T-cell (primary cell): ENCODE measurements at regions not wholly inside any gene's neighbourhood (a gene's known extent, or its start where the extent isn't known, plus 50 kb on each side); places are given as distances from the start of the nearest gene placed in this dataset.
"Not testable (repeated sequence)": the region's sequence is repeated elsewhere in the genome, so short reads cannot be mapped to it uniquely, and the experiment has no call there.

Experiments
- ATAC-seq, 4 experiments: fragments of 200-7000 bp in 3 of 4; fragments of 150-1000 bp in 1 of 4; cut with Tn5 transposase; replicated peaks in 1 of 4; 1 replicate in 3 of 4; 2 replicates in 1 of 4; pipeline ENCODE4 v1.10.0; 2021; ENCODE audit warnings: moderate library complexity in 3 of 4, mild to moderate bottlenecking in 2 of 4, moderate number of reproducible peaks in 1 of 4
- CTCF ChIA-PET, 2 donors: fragments of 300-600 bp; sonication (Branson Sonifier 250); formaldehyde crosslinking; loops; one replicate each; lab custom pipeline; 2022; ENCODE audit warnings: antibody characterized with exemption in 2 of 2; lab: Charles Lee
- POLR2A ChIA-PET, 2 donors: fragments of 300-600 bp; sonication (Branson Sonifier 250); formaldehyde crosslinking; loops; one replicate each; lab custom pipeline; 2022; ENCODE audit warnings: antibody characterized with exemption in 2 of 2; lab: Charles Lee
- DNase-seq, 35 experiments: peaks; one replicate each; pipeline versions ENCODE4 v3.0.0 to v3.0.0-alpha.2; 2013 to 2023
- H3K27ac ChIP-seq: one replicate; pipeline ENCODE4 v1.5.1; 2013; ENCODE audit warnings: low read length
- H3K27me3 ChIP-seq, 2 experiments: replicated peaks in 1 of 2; 1 replicate in 1 of 2; 2 replicates in 1 of 2; pipeline versions ENCODE4 v1.6.1 to v1.7.0; 2013; ENCODE audit warnings: low read length in 1 of 2, mixed read lengths in 1 of 2; ENCODE audit not compliant: control insufficient read depth in 2 of 2, insufficient read depth in 2 of 2; ENCODE audit errors: extremely low read depth in 1 of 2
- H3K36me3 ChIP-seq, 2 donors: 1 replicate in 1 of 2; 2 replicates in 1 of 2; pipeline versions ENCODE4 v1.6.1 to v1.7.0; 2013; ENCODE audit warnings: low read length in 1 of 2; ENCODE audit not compliant: control insufficient read depth in 2 of 2, insufficient read depth in 1 of 2; ENCODE audit errors: extremely low read depth in 1 of 2
- H3K4me1 ChIP-seq, 2 experiments: 1 replicate in 1 of 2; 2 replicates in 1 of 2; pipeline versions ENCODE4 v1.6.1 to v1.7.0; 2013; ENCODE audit warnings: low read length in 2 of 2, mixed read lengths in 1 of 2; ENCODE audit not compliant: insufficient read depth in 2 of 2, control insufficient read depth in 1 of 2; ENCODE audit errors: extremely low read depth in 1 of 2
- H3K4me3 ChIP-seq, 2 donors: 1 replicate in 1 of 2; 2 replicates in 1 of 2; pipeline versions ENCODE4 v1.5.1 to v1.7.0; 2013; ENCODE audit warnings: mild to moderate bottlenecking in 2 of 2, low read length in 1 of 2, moderate library complexity in 1 of 2; ENCODE audit not compliant: control insufficient read depth in 1 of 2; ENCODE audit errors: extremely low read depth in 1 of 2
- H3K9me3 ChIP-seq: 2 replicates; pipeline ENCODE4 v1.7.0; 2013
- H3K27ac Mint-ChIP-seq, 2 donors: one replicate each; pipeline ENCODE4 v1.8.0; 2020 to 2021; ENCODE audit warnings: mild to moderate bottlenecking in 2 of 2, mixed read lengths in 2 of 2
- H3K27me3 Mint-ChIP-seq, 2 donors: one replicate each; pipeline ENCODE4 v1.8.0; 2021 to 2022; ENCODE audit warnings: mixed read lengths in 2 of 2
- H3K36me3 Mint-ChIP-seq: one replicate; pipeline ENCODE4 v1.8.0; 2021; ENCODE audit warnings: mixed read lengths
- H3K4me1 Mint-ChIP-seq, 3 donors: one replicate each; pipeline ENCODE4 v1.8.0; 2020 to 2022; ENCODE audit warnings: mixed read lengths in 3 of 3, mild to moderate bottlenecking in 1 of 3
- H3K4me3 Mint-ChIP-seq, 3 donors: one replicate each; pipeline ENCODE4 v1.8.0; 2020 to 2022; ENCODE audit warnings: mild to moderate bottlenecking in 3 of 3, mixed read lengths in 3 of 3, moderate library complexity in 3 of 3
- H3K9me3 Mint-ChIP-seq, 3 donors: one replicate each; pipeline ENCODE4 v1.8.0; 2020 to 2022; ENCODE audit warnings: mixed read lengths in 3 of 3
- WGBS: methylation state at CpG from one replicate; pipeline ENCODE4 v1.1.5; 2013; ENCODE audit warnings: missing lambda C conversion rate; ENCODE audit not compliant: insufficient coverage; 5-methylcytosine and 5-hydroxymethylcytosine counted together

DNA sequence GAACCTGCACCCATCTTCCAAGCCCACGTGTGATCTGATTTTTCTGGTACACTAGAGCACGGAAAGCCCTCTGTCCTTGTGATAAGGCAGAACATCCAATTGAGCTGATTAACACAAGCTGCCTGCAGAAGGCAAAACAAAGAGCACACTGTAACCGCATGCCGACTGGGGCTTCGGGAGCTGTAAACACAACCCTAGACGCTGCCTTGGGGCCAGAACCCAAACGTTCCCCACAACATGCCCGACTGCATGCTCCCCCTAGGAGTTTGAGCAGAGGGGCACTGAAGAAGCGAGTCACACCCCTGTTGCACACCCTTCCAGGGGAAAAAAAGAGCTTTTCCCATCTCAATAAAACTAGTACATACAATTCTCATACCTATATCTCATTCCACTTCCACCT, 470.7 kb downstream of the HTR1B start:
- Histone ChIP-seq H3K27ac (no peak overlapping the region), H3K27me3 (no peaks in the 10 kb centered on the region), H3K4me1 (no peaks in the 10 kb centered on the region), H3K36me3 (no peaks in the 10 kb centered on the region), H3K9me3 (peaks cover 7% of the 10 kb centered on the region), H3K4me3 (no peak overlapping the region)
- POLR2A ChIA-PET = no interaction called here
- Mint-ChIP-seq H3K36me3 (no peaks in the 10 kb centered on the region), H3K4me1 (no peaks in the 10 kb centered on the region), H3K27ac (no peak overlapping the region), H3K9me3 (peaks cover 9 to 22% (median 16%) of the 10 kb centered on the region in 3 donors), H3K27me3 (no peaks in the 10 kb centered on the region), H3K4me3 (no peak overlapping the region)
- no peak for DNase-seq
- no peak for ATAC-seq
- CTCF ChIA-PET = no interaction called here
- 86% methylated on average over 8 of the region's 9 CpGs for WGBS

DNA sequence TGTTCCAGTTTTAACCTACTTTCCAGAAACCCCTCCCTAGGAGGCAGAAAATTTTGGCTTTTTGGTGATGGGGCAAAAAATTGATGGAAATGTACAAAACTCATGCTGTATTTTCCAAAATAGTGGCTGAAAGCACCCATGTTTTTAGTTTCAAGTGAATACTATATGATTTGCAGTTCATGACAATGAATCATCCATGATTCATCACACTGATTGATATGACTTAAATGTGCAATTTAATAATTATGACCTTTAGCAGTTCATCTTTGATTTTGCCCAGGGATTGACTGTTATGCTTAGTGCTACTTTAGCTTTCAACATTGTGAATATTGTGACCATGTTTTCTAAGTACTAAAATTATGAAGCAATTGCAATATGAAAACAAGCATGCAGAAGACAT, 478.7 kb downstream of the HTR1B start:
- CTCF ChIA-PET = no interaction called here
- POLR2A ChIA-PET = no interaction called here
- Histone ChIP-seq H3K9me3 (no peaks in the 10 kb centered on the region), H3K36me3 (no peaks in the 10 kb centered on the region), H3K27ac (no peak overlapping the region), H3K4me1 (no peaks in the 10 kb centered on the region), H3K4me3 (no peak overlapping the region), H3K27me3 (no peaks in the 10 kb centered on the region)
- H3K27ac Mint-ChIP-seq = no peak overlapping the region
- no peaks in the 10 kb centered on the region for H3K4me1 Mint-ChIP-seq
- no peak overlapping the region for H3K4me3 Mint-ChIP-seq
- no peak for ATAC-seq
- DNase-seq = no peak
- H3K27me3 Mint-ChIP-seq = no peaks in the 10 kb centered on the region
- peaks cover 9 to 24% (median 9%) of the 10 kb centered on the region in 3 donors for H3K9me3 Mint-ChIP-seq
- H3K36me3 Mint-ChIP-seq = no peaks in the 10 kb centered on the region

DNA sequence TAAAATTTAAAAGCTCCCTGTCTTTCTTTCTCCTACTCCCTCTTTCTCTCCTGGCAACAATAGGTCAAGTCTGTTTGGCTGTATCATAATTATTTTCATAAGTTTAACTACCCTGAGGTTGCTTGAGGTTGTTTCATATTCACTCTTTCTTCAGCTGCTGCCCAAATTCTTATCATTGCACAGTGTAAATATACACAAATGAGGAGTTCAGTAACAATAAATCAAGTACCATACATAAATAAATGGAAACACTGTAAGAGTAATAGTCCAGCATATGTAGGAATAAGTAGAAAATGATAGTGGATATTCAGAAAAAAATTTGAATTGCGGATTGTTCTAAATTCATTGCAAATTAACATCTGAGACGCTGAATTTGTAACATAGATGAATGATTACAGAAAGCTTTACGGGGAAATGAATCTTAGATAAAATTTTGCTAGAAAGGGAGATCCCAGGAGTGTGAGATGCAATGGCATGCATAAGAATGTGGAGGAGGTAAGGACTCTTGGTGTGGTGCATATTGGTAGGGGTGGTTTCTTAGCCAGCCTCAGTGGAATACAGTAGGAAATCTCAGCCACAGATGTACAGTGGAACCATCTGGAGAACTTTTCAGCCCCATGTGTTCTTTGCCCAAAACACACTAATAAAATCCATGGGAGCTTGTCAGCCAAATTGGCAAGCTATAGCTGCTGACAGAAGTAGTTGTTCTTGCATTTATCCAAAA, 480.7 kb downstream of the HTR1B start:
- POLR2A ChIA-PET = no interaction called here
- DNase-seq = no peak
- 92% methylated on average over 3 of the region's 3 CpGs for WGBS

DNA sequence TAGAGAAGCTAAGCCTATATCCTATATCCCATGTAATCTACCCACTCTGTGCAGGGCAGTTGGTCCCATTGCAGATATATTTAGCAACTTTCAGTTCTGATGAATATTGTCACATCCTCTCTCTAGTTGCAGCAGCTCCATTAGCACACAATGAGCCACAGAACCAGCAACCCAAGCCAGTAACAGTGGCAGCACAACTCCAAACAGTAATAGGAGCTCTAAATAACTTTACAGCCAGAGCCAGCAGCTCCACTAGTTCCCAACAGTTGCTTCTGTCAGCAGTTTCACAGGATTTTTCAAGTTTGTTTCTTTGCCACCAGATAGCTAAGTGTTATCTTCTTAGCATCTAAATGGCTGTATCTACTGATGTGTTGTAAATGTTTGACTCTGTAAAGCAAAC, 490.8 kb downstream of the HTR1B start:
- Histone ChIP-seq H3K36me3 (no peaks in the 10 kb centered on the region), H3K27ac (no peak overlapping the region), H3K4me1 (no peaks in the 10 kb centered on the region), H3K9me3 (no peaks in the 10 kb centered on the region), H3K27me3 (no peaks in the 10 kb centered on the region), H3K4me3 (no peak overlapping the region)
- Mint-ChIP-seq H3K4me1 (no peaks in the 10 kb centered on the region), H3K9me3 (peaks cover 17 to 25% (median 22%) of the 10 kb centered on the region in 3 donors), H3K36me3 (no peaks in the 10 kb centered on the region), H3K4me3 (no peak overlapping the region), H3K27me3 (no peaks in the 10 kb centered on the region), H3K27ac (no peak overlapping the region)
- ChIA-PET CTCF (no interaction called here), POLR2A (no interaction called here)
- DNase-seq (no peak), ATAC-seq (no peak)

More for the DNA sequence above, 480.7 kb downstream of the HTR1B start:
- no peaks in the 10 kb centered on the region for H3K4me1 Mint-ChIP-seq
- no peak overlapping the region for H3K4me3 ChIP-seq
- no peaks in the 10 kb centered on the region for H3K4me1 ChIP-seq
- H3K4me3 Mint-ChIP-seq = no peak overlapping the region
- H3K9me3 Mint-ChIP-seq = peaks cover 9 to 30% (median 9%) of the 10 kb centered on the region in 3 donors
- H3K27ac ChIP-seq = no peak overlapping the region
- no peak overlapping the region for H3K27ac Mint-ChIP-seq
- H3K36me3 Mint-ChIP-seq = no peaks in the 10 kb centered on the region
- no peaks in the 10 kb centered on the region for H3K36me3 ChIP-seq
- H3K27me3 Mint-ChIP-seq = no peaks in the 10 kb centered on the region
- ATAC-seq = no peak
- no peaks in the 10 kb centered on the region for H3K9me3 ChIP-seq
- H3K27me3 ChIP-seq = no peaks in the 10 kb centered on the region
- CTCF ChIA-PET = no interaction called here

- H3K4me3 ChIP-seq, H3K27ac Mint-ChIP-seq, ATAC-seq, H3K36me3 Mint-ChIP-seq, H3K36me3 ChIP-seq, DNase-seq, CTCF ChIA-PET, H3K9me3 ChIP-seq, H3K4me1 ChIP-seq, H3K4me3 Mint-ChIP-seq, H3K4me1 Mint-ChIP-seq, H3K27ac ChIP-seq, POLR2A ChIA-PET, H3K27me3 ChIP-seq, H3K27me3 Mint-ChIP-seq: not testable (repeated sequence)
- 90% methylated on average over 14 of the region's 15 CpGs for WGBS
- peaks cover 6 to 26% (median 14%) of the 10 kb centered on the region in 3 donors for H3K9me3 Mint-ChIP-seq
Observed at GRCh38 chr6:76959177-76959576, 504.1 kb downstream of the HTR1B start.

DNA sequence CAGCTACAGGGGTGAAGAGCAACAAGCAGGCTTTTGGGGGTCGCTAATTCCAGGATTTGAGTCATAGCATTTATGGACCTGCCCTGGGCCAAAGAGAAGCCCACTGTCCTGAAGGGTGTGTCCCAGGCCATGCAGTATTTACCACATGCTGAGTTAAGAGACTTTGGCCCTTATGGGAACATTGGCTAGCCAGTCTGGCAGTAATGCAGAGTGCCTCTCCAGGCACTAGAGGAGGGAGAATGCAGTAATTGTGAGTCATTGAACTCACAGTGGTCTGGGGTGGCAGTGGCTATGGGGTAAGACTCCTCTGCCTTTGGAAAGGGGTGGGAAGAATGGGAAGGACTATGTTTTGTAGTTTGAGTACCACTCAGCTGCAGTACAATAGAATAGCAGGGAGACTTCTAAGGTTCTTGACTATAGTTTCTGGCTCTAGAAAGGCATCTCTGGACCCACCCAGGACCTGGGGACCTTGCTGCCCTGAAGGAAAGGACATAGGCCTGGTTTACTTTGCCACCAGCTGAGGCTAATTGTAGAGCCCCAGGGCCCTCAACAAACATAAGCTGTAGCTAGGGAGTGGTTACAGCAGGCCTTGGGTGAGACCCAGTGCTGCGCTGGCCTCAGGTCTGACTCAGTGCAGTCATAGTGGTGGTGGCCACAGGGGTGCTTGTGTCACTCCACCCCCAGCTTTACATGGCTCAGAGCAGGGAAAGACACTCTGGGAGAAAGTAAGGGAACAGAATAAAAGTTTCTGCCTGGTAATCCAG, 520.9 kb downstream of the HTR1B start:
- Mint-ChIP-seq H3K27me3 (no peaks in the 10 kb centered on the region), H3K36me3 (no peaks in the 10 kb centered on the region), H3K4me3 (no peak overlapping the region), H3K4me1 (no peaks in the 10 kb centered on the region), H3K9me3 (peaks cover 16 to 26% (median 25%) of the 10 kb centered on the region in 3 donors), H3K27ac (no peak overlapping the region)
- H3K27ac ChIP-seq = no peak overlapping the region
- 67% methylated on average over 1 of the region's 2 CpGs for WGBS
- no peak overlapping the region for H3K4me3 ChIP-seq
- no peaks in the 10 kb centered on the region for H3K27me3 ChIP-seq
- H3K9me3 ChIP-seq = peaks cover 2% of the 10 kb centered on the region
- ATAC-seq (no peak), DNase-seq (no peak)
- H3K4me1 ChIP-seq = no peaks in the 10 kb centered on the region
- no peaks in the 10 kb centered on the region for H3K36me3 ChIP-seq
- CTCF ChIA-PET = no interaction called here
- POLR2A ChIA-PET = no interaction called here
